ENCODE measurements at regions not wholly inside any gene's neighbourhood (a gene's known extent, or its start where the extent isn't known, plus 50 kb on each side); places are given as distances from the start of the nearest gene placed in this dataset.

GRCh38 chr6:145070791-145071190 is 664.5 kb downstream of the EPM2A start:
- TF ChIP-seq CTCF (conservative IDR thresholded peaks at IDR 0.05), result no peak
- no peak overlapping the region for H3K4me3 Mint-ChIP-seq

More at GRCh38 chr6:145070791-145071190, 664.5 kb downstream of the EPM2A start:
- Histone ChIP-seq H3K27ac (ENCODE audit: insufficient read length, low read depth, low read length) (no peak overlapping the region), H3K18ac (ENCODE audit: insufficient read length, low read depth, low read length) (no peak overlapping the region), H4K5ac (ENCODE audit: insufficient read length, low read depth, low read length) (no peak overlapping the region), H3K79me2 (ENCODE audit: insufficient read depth, low read length) (no peaks in the 10 kb centered on the region), H4K91ac (ENCODE audit: insufficient read length, low read depth, low read length) (no peak overlapping the region), H2AK5ac (ENCODE audit: insufficient read length, low read length) (no peak overlapping the region), H2AFZ (ENCODE audit: low read length) (no peak overlapping the region), H2BK12ac (ENCODE audit: insufficient read length, low read depth, low read length) (no peak overlapping the region), H2BK5ac (ENCODE audit: insufficient read length, low read length) (no peak overlapping the region), H3T11ph (ENCODE audit: low read length) (no peak overlapping the region), H3K9ac (ENCODE audit: extremely low read depth, insufficient read length, low read length) (no peak overlapping the region), H4K20me1 (ENCODE audit: control insufficient read depth, insufficient read depth, insufficient read length) (no peaks in the 10 kb centered on the region), H4K8ac (replicated peaks; ENCODE audit: insufficient read length, low read depth, low read length) (no peak overlapping the region), H2BK120ac (ENCODE audit: low read depth, low read length, poor library complexity, severe bottlenecking) (no peak overlapping the region), H3K4me1 (ENCODE audit: insufficient read depth, low read length) (no peaks in the 10 kb centered on the region), H3K79me1 (ENCODE audit: insufficient read depth, low read depth, low read length, poor library complexity, severe bottlenecking) (no peaks in the 10 kb centered on the region), H2BK20ac (ENCODE audit: low read depth, low read length, poor library complexity, severe bottlenecking) (no peak overlapping the region), H3K4me2 (ENCODE audit: insufficient read depth, insufficient read length, low read length) (no peak overlapping the region), H2BK15ac (ENCODE audit: low read depth, low read length) (no peak overlapping the region), H3K27me3 (ENCODE audit: insufficient read depth, low read length) (no peaks in the 10 kb centered on the region), H3K14ac (ENCODE audit: insufficient read depth, low read length) (no peak overlapping the region), H3K23ac (ENCODE audit: insufficient read length, low read depth, low read length) (no peak overlapping the region), H3K9me3 (ENCODE audit: control insufficient read depth, low read depth, low read length) (no peaks in the 10 kb centered on the region), H3K56ac (ENCODE audit: insufficient read length, low read depth, low read length) (no peak overlapping the region), H3K23me2 (ENCODE audit: insufficient read length, low read depth, low read length, poor library complexity, severe bottlenecking) (no peaks in the 10 kb centered on the region), H3K4ac (ENCODE audit: low read depth, low read length) (no peak overlapping the region)
- Mint-ChIP-seq H3K27ac (no peak overlapping the region), H3K36me3 (ENCODE audit: insufficient read depth in 1 of 3, low read depth in 3 of 3) (no peaks in the 10 kb centered on the region; a peak in 1 of 7 replicates), H3K4me1 (peaks cover 0 to 3% of the 10 kb centered on the region in 2 experiments; a peak in 2 of 4 replicates), H3K27me3 (ENCODE audit: low read depth) (peaks cover 1% of the 10 kb centered on the region; the same call in 1 of the 2 replicates), H3K9me3 (no peaks in the 10 kb centered on the region; a peak in 1 of 5 replicates)
- no peak for DNase-seq
- no CpG with 5 or more reads among the region's 2 CpGs for WGBS (ENCODE audit: extremely low coverage, insufficient read length, low lambda C conversion rate)

All from H9 (cell line).